ENCODE measurements at regions not wholly inside any gene's neighbourhood (a gene's known extent, or its start where the extent isn't known, plus 50 kb on each side); places are given as distances from the start of the nearest gene placed in this dataset.

DNA sequence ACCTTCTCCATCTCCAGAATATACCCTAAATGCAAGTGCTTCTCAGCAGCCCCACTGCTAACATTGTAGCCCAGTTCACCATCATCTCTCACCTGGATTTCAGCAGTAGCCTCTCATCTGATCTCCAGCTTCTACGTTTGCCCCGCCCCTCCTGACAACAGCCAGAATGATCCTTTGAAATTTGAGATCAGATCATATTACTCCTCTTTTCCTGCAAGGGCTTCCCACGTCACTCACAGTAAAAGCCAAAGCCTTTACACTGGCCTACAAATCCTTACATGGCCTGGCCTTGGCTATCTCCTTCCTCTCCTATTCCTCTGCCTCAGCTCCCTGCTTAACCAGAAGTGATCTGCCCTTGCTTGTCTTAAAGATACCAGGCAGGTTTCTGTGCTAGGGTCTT, 94.3 kb upstream of the NBEA start:
- Mint-ChIP-seq H3K36me3 (no peaks in the 10 kb centered on the region), H3K4me3 (no peak overlapping the region), H3K9me3 (no peaks in the 10 kb centered on the region), H3K27ac (no peak overlapping the region), H3K27me3 (no peaks in the 10 kb centered on the region), H3K4me1 (no peaks in the 10 kb centered on the region)
- DNase-seq (ENCODE audit: low spot score in 2 of 2) (no peak), ATAC-seq (ENCODE audit: low read depth) (no peak)

DNA sequence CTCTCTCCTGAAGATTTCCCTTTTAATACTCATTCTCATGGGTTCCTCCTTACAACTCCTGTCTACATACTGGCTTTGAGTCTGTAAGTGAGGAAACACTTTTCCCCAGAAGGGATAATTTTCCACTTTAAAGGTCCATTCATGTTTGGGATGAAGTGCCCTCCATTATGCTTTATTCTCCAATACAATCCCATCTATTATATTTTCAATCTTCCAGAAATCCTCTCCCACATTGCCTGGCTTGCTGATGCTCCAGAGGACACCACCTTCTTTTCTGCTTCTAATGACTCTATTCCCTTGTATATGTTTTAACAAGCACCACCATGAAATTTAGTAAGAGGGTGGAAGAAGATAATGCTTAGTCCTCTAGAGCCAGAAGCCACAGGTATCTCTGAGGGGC, 92.7 kb upstream of the NBEA start:
- Mint-ChIP-seq H3K9me3 (no peaks in the 10 kb centered on the region), H3K36me3 (no peaks in the 10 kb centered on the region), H3K27me3 (no peaks in the 10 kb centered on the region), H3K27ac (no peak overlapping the region), H3K4me1 (no peaks in the 10 kb centered on the region), H3K4me3 (no peak overlapping the region)
- DNase-seq (ENCODE audit: low spot score in 2 of 2) (no peak), ATAC-seq (ENCODE audit: low read depth) (no peak)

- no peak for DNase-seq (ENCODE audit: low spot score in 2 of 2)
- no peak overlapping the region for H3K4me3 Mint-ChIP-seq
- no peak for ATAC-seq (ENCODE audit: low read depth)
- no peaks in the 10 kb centered on the region for H3K9me3 Mint-ChIP-seq
- no peaks in the 10 kb centered on the region for H3K36me3 Mint-ChIP-seq
- H3K27ac Mint-ChIP-seq, result no peak overlapping the region
- H3K27me3 Mint-ChIP-seq, result no peaks in the 10 kb centered on the region
- H3K4me1 Mint-ChIP-seq, result no peaks in the 10 kb centered on the region
Observed at GRCh38 chr13:34853161-34853560, 88.9 kb upstream of the NBEA start.

DNA sequence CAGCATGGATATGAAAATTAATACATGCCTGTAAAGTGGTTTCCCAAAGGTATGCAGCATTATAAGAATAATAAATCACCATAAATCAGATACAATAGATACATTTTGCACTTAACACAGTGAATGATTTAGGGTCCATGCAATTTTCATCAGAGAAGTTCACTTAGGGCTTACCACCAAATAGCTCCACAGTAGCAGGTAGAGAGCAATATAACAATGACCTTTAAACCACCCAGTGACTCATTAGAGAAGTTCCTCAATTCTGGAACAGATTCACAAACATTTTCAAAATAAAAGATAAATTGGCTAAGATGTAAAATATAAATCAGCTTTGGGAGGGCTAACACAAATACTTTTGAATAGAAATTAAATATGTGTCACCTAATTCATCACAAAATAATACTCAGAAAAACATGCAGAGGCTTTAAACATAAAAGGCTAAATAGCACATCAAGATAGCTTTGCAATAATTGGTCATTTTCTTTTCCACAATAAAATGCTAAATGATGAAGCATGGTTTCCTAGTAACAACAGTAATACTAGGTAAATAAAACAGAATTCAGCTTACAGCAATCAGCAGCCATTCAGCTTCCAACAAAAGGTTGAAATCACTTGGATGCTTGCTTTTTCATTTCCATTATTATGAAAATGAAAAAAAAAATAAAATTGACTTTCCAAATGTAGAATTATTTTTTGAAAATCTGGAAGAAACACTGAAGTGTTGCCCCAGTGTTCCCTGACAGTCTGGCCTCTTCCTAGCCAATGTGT, 84.3 kb upstream of the NBEA start:
- ATAC-seq (ENCODE audit: low read depth), result no peak
- Mint-ChIP-seq H3K9me3 (no peaks in the 10 kb centered on the region), H3K27ac (no peak overlapping the region)

DNA sequence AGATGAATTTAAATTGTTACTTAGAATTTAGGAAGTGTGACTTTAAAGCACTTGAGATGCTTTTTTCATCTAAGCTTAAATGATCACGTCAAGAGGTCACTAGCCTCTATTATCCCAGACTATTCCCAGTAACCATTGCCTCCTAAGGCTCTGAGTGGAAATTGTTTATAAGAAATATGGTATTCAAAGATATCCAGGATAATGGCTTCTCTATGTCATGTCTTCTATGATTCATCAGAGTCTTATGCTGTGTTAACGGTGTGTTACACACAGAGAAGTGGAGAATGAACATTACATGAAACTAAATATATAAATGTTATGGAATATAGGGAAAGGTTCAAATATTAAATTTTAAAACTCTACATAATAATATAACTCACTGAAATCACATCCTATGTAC, 79.8 kb upstream of the NBEA start:
- no peak overlapping the region for H3K4me3 Mint-ChIP-seq
- H3K27ac Mint-ChIP-seq, result no peak overlapping the region
- H3K9me3 Mint-ChIP-seq, result no peaks in the 10 kb centered on the region
- DNase-seq (ENCODE audit: low spot score in 2 of 2) (no peak), ATAC-seq (ENCODE audit: low read depth) (no peak)
- H3K27me3 Mint-ChIP-seq, result no peaks in the 10 kb centered on the region
- no peaks in the 10 kb centered on the region for H3K36me3 Mint-ChIP-seq
- no peaks in the 10 kb centered on the region for H3K4me1 Mint-ChIP-seq

More for the DNA sequence above, 84.3 kb upstream of the NBEA start:
- DNase-seq (ENCODE audit: low spot score in 2 of 2), result no peak
- Mint-ChIP-seq H3K36me3 (no peaks in the 10 kb centered on the region), H3K4me1 (no peaks in the 10 kb centered on the region), H3K4me3 (no peak overlapping the region), H3K27me3 (no peaks in the 10 kb centered on the region)

- ATAC-seq (ENCODE audit: low read depth) (no peak), DNase-seq (ENCODE audit: low spot score in 2 of 2) (no peak)
- no peaks in the 10 kb centered on the region for H3K36me3 Mint-ChIP-seq
- no peaks in the 10 kb centered on the region for H3K27me3 Mint-ChIP-seq
- no peaks in the 10 kb centered on the region for H3K4me1 Mint-ChIP-seq
- H3K4me3 Mint-ChIP-seq, result no peak overlapping the region
- no peak overlapping the region for H3K27ac Mint-ChIP-seq
- no peaks in the 10 kb centered on the region for H3K9me3 Mint-ChIP-seq
Observed at GRCh38 chr13:34862716-34863115, 79.4 kb upstream of the NBEA start.

GRCh38 chr13:34863360-34864135, 78.5 kb upstream of the NBEA start:
- no peaks in the 10 kb centered on the region for H3K4me1 Mint-ChIP-seq
- no peak overlapping the region for H3K4me3 Mint-ChIP-seq
- H3K9me3 Mint-ChIP-seq, result no peaks in the 10 kb centered on the region
- ATAC-seq (ENCODE audit: low read depth) (no peak), DNase-seq (ENCODE audit: low spot score in 2 of 2) (no peak)
- H3K27ac Mint-ChIP-seq, result no peak overlapping the region
- no peaks in the 10 kb centered on the region for H3K36me3 Mint-ChIP-seq
- H3K27me3 Mint-ChIP-seq, result peaks cover 2% of the 10 kb centered on the region

DNA sequence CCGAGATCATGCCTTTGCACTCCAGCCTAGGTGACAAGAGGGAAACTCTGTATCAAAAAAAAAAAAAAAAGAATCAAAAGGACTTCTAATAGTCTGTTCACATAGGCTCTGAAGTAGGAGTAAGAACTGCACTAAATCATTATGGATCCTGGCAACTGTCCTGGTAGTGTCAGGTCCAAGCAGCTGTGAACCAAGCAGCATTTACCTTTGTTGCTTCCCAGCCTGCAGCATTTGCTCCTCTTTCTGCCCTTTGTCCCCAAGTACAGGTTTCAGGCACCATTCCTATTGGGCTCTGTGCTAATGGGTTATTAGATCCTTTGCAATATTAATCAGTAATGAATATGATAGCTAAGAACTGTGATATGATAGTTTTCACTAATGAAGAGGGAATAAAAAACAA, 77.4 kb upstream of the NBEA start:
- H3K9me3 Mint-ChIP-seq, result no peaks in the 10 kb centered on the region
- DNase-seq (ENCODE audit: low spot score in 2 of 2), result no peak
- H3K27ac Mint-ChIP-seq, result no peak overlapping the region
- no peaks in the 10 kb centered on the region for H3K4me1 Mint-ChIP-seq
- no peak overlapping the region for H3K4me3 Mint-ChIP-seq
- no peaks in the 10 kb centered on the region for H3K36me3 Mint-ChIP-seq
- ATAC-seq (ENCODE audit: low read depth), result no peak
- H3K27me3 Mint-ChIP-seq, result peaks cover 4% of the 10 kb centered on the region

DNA sequence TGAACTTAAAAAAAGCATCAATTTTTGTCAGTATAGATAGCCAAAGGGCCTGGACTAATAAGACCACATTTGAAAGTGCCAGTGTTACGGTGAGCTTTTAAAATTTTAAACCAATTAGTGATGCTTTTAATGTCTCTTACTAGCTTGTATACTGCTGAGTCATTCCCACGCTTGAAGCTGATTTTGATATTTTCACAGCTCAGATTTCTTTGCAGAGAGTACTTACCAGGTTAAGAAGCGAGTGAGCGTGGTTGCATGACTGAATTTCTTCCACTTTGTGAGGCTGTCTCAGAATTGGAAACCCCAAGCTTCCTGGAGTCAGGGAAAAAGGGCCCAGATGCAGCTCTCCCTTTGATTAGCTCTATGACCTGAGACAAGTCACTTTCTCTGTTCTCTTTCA, 74.5 kb upstream of the NBEA start:
- Mint-ChIP-seq H3K4me1 (no peaks in the 10 kb centered on the region), H3K27ac (no peak overlapping the region), H3K27me3 (peaks cover 4% of the 10 kb centered on the region), H3K4me3 (no peak overlapping the region), H3K9me3 (no peaks in the 10 kb centered on the region), H3K36me3 (no peaks in the 10 kb centered on the region)
- DNase-seq (ENCODE audit: low spot score in 2 of 2), result no peak
- ATAC-seq (ENCODE audit: low read depth), result no peak

- Mint-ChIP-seq H3K27ac (no peak overlapping the region), H3K4me1 (no peaks in the 10 kb centered on the region), H3K36me3 (no peaks in the 10 kb centered on the region), H3K4me3 (no peak overlapping the region), H3K9me3 (no peaks in the 10 kb centered on the region), H3K27me3 (peaks cover 4% of the 10 kb centered on the region)
- ATAC-seq (ENCODE audit: low read depth), result no peak
- no peak for DNase-seq (ENCODE audit: low spot score in 2 of 2)
Observed at GRCh38 chr13:34868733-34869132, 73.3 kb upstream of the NBEA start.

DNA sequence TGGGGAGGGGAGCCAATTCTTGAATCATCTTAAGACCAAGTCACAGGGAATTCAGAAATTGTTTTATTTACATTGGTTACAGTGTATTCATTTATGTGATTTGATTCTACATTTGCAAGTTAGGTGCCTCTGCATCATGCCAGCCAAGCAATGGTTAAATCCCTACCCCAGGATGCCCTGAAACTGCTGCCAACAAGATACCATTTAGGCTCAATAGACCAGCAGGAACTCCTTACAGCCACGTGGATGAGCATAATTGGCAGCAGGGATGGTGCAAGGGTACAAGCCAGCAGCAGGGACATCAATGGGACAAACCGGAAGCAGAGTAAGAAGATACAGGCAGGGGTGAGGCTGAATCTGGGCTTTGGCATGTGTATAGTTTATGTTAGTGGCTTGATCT, 72.4 kb upstream of the NBEA start:
- peaks cover 4% of the 10 kb centered on the region for H3K27me3 Mint-ChIP-seq
- no peaks in the 10 kb centered on the region for H3K36me3 Mint-ChIP-seq
- no peak overlapping the region for H3K4me3 Mint-ChIP-seq
- no peaks in the 10 kb centered on the region for H3K4me1 Mint-ChIP-seq
- H3K9me3 Mint-ChIP-seq, result no peaks in the 10 kb centered on the region
- H3K27ac Mint-ChIP-seq, result no peak overlapping the region
- ATAC-seq (ENCODE audit: low read depth), result no peak
- DNase-seq (ENCODE audit: low spot score in 2 of 2), result no peak

GRCh38 chr13:34878329-34878728, 63.7 kb upstream of the NBEA start:
- no peak for DNase-seq (ENCODE audit: low spot score in 2 of 2)
- Mint-ChIP-seq H3K4me3 (no peak overlapping the region), H3K9me3 (no peaks in the 10 kb centered on the region)

GRCh38 chr13:34879851-34880250, 62.2 kb upstream of the NBEA start:
- H3K27me3 Mint-ChIP-seq, result no peaks in the 10 kb centered on the region
- DNase-seq (ENCODE audit: low spot score in 2 of 2) (no peak), ATAC-seq (ENCODE audit: low read depth) (no peak)
- no peak overlapping the region for H3K27ac Mint-ChIP-seq
- H3K9me3 Mint-ChIP-seq, result no peaks in the 10 kb centered on the region
- H3K4me3 Mint-ChIP-seq, result no peak overlapping the region
- H3K36me3 Mint-ChIP-seq, result no peaks in the 10 kb centered on the region
- H3K4me1 Mint-ChIP-seq, result no peaks in the 10 kb centered on the region

More at GRCh38 chr13:34878329-34878728, 63.7 kb upstream of the NBEA start:
- H3K27ac Mint-ChIP-seq, result no peak overlapping the region
- no peaks in the 10 kb centered on the region for H3K36me3 Mint-ChIP-seq
- H3K4me1 Mint-ChIP-seq, result no peaks in the 10 kb centered on the region
- H3K27me3 Mint-ChIP-seq, result no peaks in the 10 kb centered on the region
- no peak for ATAC-seq (ENCODE audit: low read depth)

GRCh38 chr13:34881494-34881893, 60.6 kb upstream of the NBEA start:
- Mint-ChIP-seq H3K4me3 (no peak overlapping the region), H3K9me3 (peaks cover 2% of the 10 kb centered on the region), H3K27ac (no peak overlapping the region), H3K36me3 (no peaks in the 10 kb centered on the region), H3K4me1 (no peaks in the 10 kb centered on the region), H3K27me3 (no peaks in the 10 kb centered on the region)
- no peak for DNase-seq (ENCODE audit: low spot score in 2 of 2)
- no peak for ATAC-seq (ENCODE audit: low read depth)

- ATAC-seq (ENCODE audit: low read depth), result no peak
- Mint-ChIP-seq H3K4me3 (no peak overlapping the region), H3K9me3 (peaks cover 2% of the 10 kb centered on the region), H3K36me3 (no peaks in the 10 kb centered on the region), H3K4me1 (no peaks in the 10 kb centered on the region), H3K27ac (no peak overlapping the region), H3K27me3 (no peaks in the 10 kb centered on the region)
- no peak for DNase-seq (ENCODE audit: low spot score in 2 of 2)
Observed at GRCh38 chr13:34883396-34883795, 58.7 kb upstream of the NBEA start.

Data from memory B cell (primary cell).